Brain microvascular endothelial cell (primary cell): ENCODE measurements at regions not wholly inside any gene's neighbourhood (a gene's known extent, or its start where the extent isn't known, plus 50 kb on each side); places are given as distances from the start of the nearest gene placed in this dataset.
A peak's percentile ranks its signal among the peaks of the same experiment; 100 is the strongest.

ENCODE experiments used
- DNase-seq: peaks from one replicate; pipeline ENCODE4 v3.0.0-alpha.2; 2020
- H3K27ac ChIP-seq: fragments of 250-450 bp; sonication (Bioruptor Pico); 2 replicates; pipeline ENCODE4 v1.5.1; 2020; ENCODE audit warnings: mild to moderate bottlenecking, moderate library complexity
- H3K27me3 ChIP-seq: fragments of 250-450 bp; sonication (Bioruptor Pico); replicated peaks from 2 replicates; pipeline ENCODE4 v1.5.1; 2020; ENCODE audit warnings: mild to moderate bottlenecking
- H3K36me3 ChIP-seq: fragments of 250-450 bp; sonication (Bioruptor Pico); replicated peaks from 2 replicates; pipeline ENCODE4 v1.5.1; 2020; ENCODE audit warnings: mild to moderate bottlenecking
- H3K4me3 ChIP-seq: 2 replicates; pipeline ENCODE4 v1.5.1; 2011; ENCODE audit warnings: low read depth, mild to moderate bottlenecking, control low read depth, low read length, moderate library complexity
- CTCF ChIP-seq: IDR thresholded peaks from 2 replicates; pipeline ENCODE4 v1.5.1; 2011; ENCODE audit warnings: low read depth, mild to moderate bottlenecking, moderate library complexity, low read length, control low read depth, inconsistent platforms; ENCODE audit errors: missing control alignments
- in situ Hi-C: cut with HindIII; loops from 2 replicates; pipeline ENCODE4 v1.10.0; 2017; ENCODE audit warnings: low sequenced_read_pairs, low pct_ligation_motif_present

- Histone ChIP-seq H3K27ac (no peak overlapping the region), H3K36me3 (no peaks in the 10 kb centered on the region), H3K27me3 (no peaks in the 10 kb centered on the region), H3K4me3 (no peak overlapping the region)
- in situ Hi-C loops, result no loop called here
- no peak for DNase-seq
- no peak for TF ChIP-seq CTCF
Measured at GRCh38 chr4:180657881-180658280, 1585.3 kb upstream of the TENM3 start.

- Histone ChIP-seq H3K27me3 (no peaks in the 10 kb centered on the region), H3K4me3 (no peak overlapping the region), H3K36me3 (no peaks in the 10 kb centered on the region), H3K27ac (no peak overlapping the region)
- in situ Hi-C loops, result no loop called here
- peak; percentile 75 for TF ChIP-seq CTCF
- peak; percentile 87 for DNase-seq
Measured at GRCh38 chr4:180664766-180665368, 1578.3 kb upstream of the TENM3 start.

GRCh38 chr4:180665481-180665880 lies 1577.7 kb upstream of the TENM3 start:
- no peaks in the 10 kb centered on the region for H3K27me3 ChIP-seq
- TF ChIP-seq CTCF, result no peak
- no peaks in the 10 kb centered on the region for H3K36me3 ChIP-seq
- no peak for DNase-seq
- H3K4me3 ChIP-seq, result no peak overlapping the region
- H3K27ac ChIP-seq, result no peak overlapping the region
- in situ Hi-C loops, result no loop called here

- in situ Hi-C loops, result no loop called here
- peak; percentile 74 for TF ChIP-seq CTCF
- Histone ChIP-seq H3K27ac (no peak overlapping the region), H3K27me3 (no peaks in the 10 kb centered on the region), H3K4me3 (no peak overlapping the region), H3K36me3 (no peaks in the 10 kb centered on the region)
- DNase-seq, result peak; percentile 6
Measured at GRCh38 chr4:180665994-180666824, 1577.0 kb upstream of the TENM3 start.

GRCh38 chr4:180668732-180669131 lies 1574.5 kb upstream of the TENM3 start:
- in situ Hi-C loops, result no loop called here
- no peaks in the 10 kb centered on the region for H3K27me3 ChIP-seq
- no peak for TF ChIP-seq CTCF
- DNase-seq, result no peak
- H3K36me3 ChIP-seq, result no peaks in the 10 kb centered on the region
- no peak overlapping the region for H3K27ac ChIP-seq
- H3K4me3 ChIP-seq, result no peak overlapping the region
